SK-N-MC (cell line): ENCODE measurements at regions not wholly inside any gene's neighbourhood (a gene's known extent, or its start where the extent isn't known, plus 50 kb on each side); places are given as distances from the start of the nearest gene placed in this dataset.

Experiments
- DNase-seq: peaks from one replicate; pipeline ENCODE4 v3.0.0-alpha.2; 2011; ENCODE audit warnings: low read depth, low spot score
- H3K27ac ChIP-seq: fragments of 200-600 bp; sonication (generic); 2 replicates; pipeline ENCODE4 v1.5.1; 2016; ENCODE audit warnings: mixed run types
- H3K36me3 ChIP-seq: fragments of 200-600 bp; sonication (generic); 2 replicates; pipeline ENCODE4 v1.6.1; 2017; ENCODE audit warnings: antibody characterized with exemption, low read length, mixed read lengths; ENCODE audit not compliant: insufficient read depth
- H3K4me3 ChIP-seq: fragments of 200-600 bp; sonication (generic); 2 replicates; pipeline ENCODE4 v1.5.1; 2016
- H3K9ac ChIP-seq: fragments of 200-600 bp; sonication (generic); 2 replicates; pipeline ENCODE4 v1.8.0; 2017; ENCODE audit warnings: mixed run types, mixed read lengths; ENCODE audit not compliant: insufficient read length
- H3K9me3 ChIP-seq: fragments of 200-600 bp; sonication (generic); 2 replicates; pipeline ENCODE4 v1.6.1; 2017; ENCODE audit warnings: low read depth, mild to moderate bottlenecking, antibody characterized with exemption, low read length, moderate library complexity, mixed read lengths
- EZH2 ChIP-seq: fragments of 200-600 bp; sonication (generic); IDR thresholded peaks from one replicate; pipeline ENCODE4 v1.6.1; 2017; ENCODE audit warnings: antibody characterized with exemption
- FOXP2 ChIP-seq: optimal IDR thresholded peaks from 2 replicates; pipeline ENCODE3; 2011; ENCODE audit warnings: mild to moderate bottlenecking, moderate library complexity; ENCODE audit not compliant: insufficient read depth; ENCODE audit errors: extremely low read length, control extremely low read depth
- POLR2AphosphoS5 ChIP-seq: IDR thresholded peaks from 2 replicates; pipeline ENCODE4 v1.6.1; 2012; ENCODE audit warnings: mild to moderate bottlenecking, low read depth, low read length, borderline replicate concordance

GRCh38 chr21:27213303-27213702 is 246.4 kb upstream of the ADAMTS5 start:
- Histone ChIP-seq H3K9ac (no peak overlapping the region), H3K9me3 (no peaks in the 10 kb centered on the region), H3K27ac (no peak overlapping the region), H3K4me3 (no peak overlapping the region), H3K36me3 (no peaks in the 10 kb centered on the region)
- no peak for DNase-seq
- no peak for TF ChIP-seq FOXP2
- TF ChIP-seq EZH2, result no peak
- no peak for TF ChIP-seq POLR2AphosphoS5

DNA sequence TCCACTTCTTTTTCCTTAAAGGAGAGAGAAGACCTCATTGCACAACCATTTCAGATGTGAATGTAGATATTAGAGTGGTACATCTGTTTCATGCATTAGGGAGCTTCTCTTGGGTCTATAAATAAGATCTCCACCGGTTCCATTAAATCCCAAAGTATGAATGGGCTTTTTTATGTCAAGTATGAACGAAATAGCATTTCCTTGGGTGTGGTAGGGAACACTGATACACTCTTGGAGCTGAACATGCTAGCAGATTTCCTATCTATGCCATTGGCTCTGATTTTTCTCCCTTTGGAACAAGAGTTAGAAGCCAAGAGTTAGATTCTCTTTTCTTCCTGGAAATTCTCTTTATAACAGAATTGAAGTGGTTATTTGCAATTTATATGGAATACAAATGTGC is 245.6 kb upstream of the ADAMTS5 start:
- H3K27ac ChIP-seq, result peak overlapping the region; percentile 71
- DNase-seq, result no peak
- H3K36me3 ChIP-seq, result no peaks in the 10 kb centered on the region
- no peaks in the 10 kb centered on the region for H3K9me3 ChIP-seq
- H3K4me3 ChIP-seq, result no peak overlapping the region
- no peak overlapping the region for H3K9ac ChIP-seq
- TF ChIP-seq EZH2, result no peak
- no peak for TF ChIP-seq POLR2AphosphoS5
- no peak for TF ChIP-seq FOXP2

DNA sequence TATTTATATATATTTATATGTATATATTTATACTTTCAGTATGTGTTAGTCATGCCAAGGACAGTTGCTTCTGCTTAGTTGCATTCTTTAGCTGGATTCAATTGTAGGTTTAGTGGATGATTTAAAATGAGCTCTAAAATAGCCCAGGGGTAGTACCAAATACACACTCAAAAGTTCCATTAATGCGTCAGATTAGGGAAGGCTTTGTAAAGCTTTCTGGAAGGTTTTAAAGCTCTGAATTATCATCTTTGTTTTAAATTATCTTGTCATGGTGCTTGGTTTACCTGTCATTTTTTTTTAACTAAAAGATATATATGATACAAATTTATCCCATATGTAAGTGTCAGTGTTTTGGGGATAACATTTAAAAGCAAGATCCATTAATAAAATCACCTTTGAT is 242.7 kb upstream of the ADAMTS5 start:
- Histone ChIP-seq H3K36me3 (no peaks in the 10 kb centered on the region), H3K9me3 (no peaks in the 10 kb centered on the region), H3K27ac (peak overlapping the region; percentile 58), H3K4me3 (no peak overlapping the region), H3K9ac (no peak overlapping the region)
- TF ChIP-seq POLR2AphosphoS5 (no peak), EZH2 (no peak), FOXP2 (no peak)
- no peak for DNase-seq

DNA sequence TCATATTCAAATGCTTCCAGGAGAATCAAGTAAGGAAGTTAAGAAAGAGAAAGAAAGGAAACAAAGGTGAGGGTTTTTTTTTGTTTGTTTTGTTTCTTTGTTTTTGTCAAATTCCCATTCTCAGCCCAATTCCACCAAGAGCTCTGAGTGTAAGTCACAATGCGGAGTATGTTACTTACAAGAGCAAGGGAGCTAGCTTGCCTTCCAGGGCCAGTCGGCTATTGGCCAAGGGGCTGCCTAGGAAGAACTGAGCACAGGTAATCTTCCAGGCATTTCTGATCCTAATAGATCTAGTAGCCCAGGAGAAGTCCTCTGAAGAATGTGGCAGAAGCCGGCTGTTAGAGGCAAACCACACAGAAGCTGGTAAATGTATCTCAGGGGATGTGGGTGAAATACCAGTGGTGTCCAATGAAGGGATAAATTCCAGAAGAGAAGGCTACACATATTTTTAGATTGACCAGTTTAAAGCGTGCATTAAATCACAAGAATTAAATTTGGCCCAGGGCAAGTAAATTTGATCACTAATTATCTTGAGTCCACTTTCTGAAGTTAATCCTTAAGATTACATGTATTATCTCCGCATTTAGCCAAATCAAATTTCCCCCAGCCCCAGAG is 239.6 kb upstream of the ADAMTS5 start:
- no peak for TF ChIP-seq POLR2AphosphoS5
- TF ChIP-seq EZH2, result no peak
- no peak for TF ChIP-seq FOXP2
- Histone ChIP-seq H3K9me3 (no peaks in the 10 kb centered on the region), H3K4me3 (no peak overlapping the region), H3K9ac (no peak overlapping the region), H3K27ac (no peak overlapping the region), H3K36me3 (no peaks in the 10 kb centered on the region)
- no peak for DNase-seq

DNA sequence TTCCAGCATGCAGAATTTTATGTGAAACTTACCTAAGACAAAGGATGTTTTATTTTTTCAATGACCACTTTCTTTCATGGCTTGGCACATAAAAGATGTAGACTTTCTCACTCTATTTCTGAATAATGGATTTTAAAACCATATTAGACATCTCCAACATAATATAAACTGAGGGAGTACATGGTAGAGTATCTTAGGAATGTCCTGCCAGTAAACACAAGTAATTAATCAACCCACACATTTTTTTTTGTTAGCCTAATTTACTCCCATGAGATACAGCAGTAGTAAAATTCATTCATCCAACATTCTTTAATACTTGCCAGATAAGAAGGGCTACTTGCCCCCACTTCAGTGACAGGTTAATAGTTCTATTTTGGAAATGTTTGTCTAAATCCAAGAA is 235.4 kb upstream of the ADAMTS5 start:
- TF ChIP-seq POLR2AphosphoS5, result no peak
- no peak for TF ChIP-seq EZH2
- H3K9me3 ChIP-seq, result no peaks in the 10 kb centered on the region
- DNase-seq, result no peak

GRCh38 chr21:27201197-27201596 is 234.3 kb upstream of the ADAMTS5 start:
- no peaks in the 10 kb centered on the region for H3K9me3 ChIP-seq
- no peak overlapping the region for H3K4me3 ChIP-seq
- no peak overlapping the region for H3K27ac ChIP-seq
- no peaks in the 10 kb centered on the region for H3K36me3 ChIP-seq
- H3K9ac ChIP-seq, result no peak overlapping the region
- no peak for DNase-seq
- TF ChIP-seq FOXP2 (no peak), EZH2 (no peak), POLR2AphosphoS5 (no peak)

More for the DNA sequence above, 235.4 kb upstream of the ADAMTS5 start:
- Histone ChIP-seq H3K9ac (no peak overlapping the region), H3K4me3 (no peak overlapping the region), H3K36me3 (no peaks in the 10 kb centered on the region), H3K27ac (no peak overlapping the region)

- TF ChIP-seq FOXP2 (no peak), POLR2AphosphoS5 (no peak), EZH2 (no peak)
- Histone ChIP-seq H3K9ac (no peak overlapping the region), H3K4me3 (no peak overlapping the region), H3K9me3 (no peaks in the 10 kb centered on the region), H3K27ac (no peak overlapping the region), H3K36me3 (no peaks in the 10 kb centered on the region)
- no peak for DNase-seq
Observed at GRCh38 chr21:27196651-27197050, 229.8 kb upstream of the ADAMTS5 start.

GRCh38 chr21:27192281-27192949 is 225.5 kb upstream of the ADAMTS5 start:
- H3K9ac ChIP-seq, result peak overlapping the region; percentile 43
- no peak for DNase-seq
- H3K36me3 ChIP-seq, result no peaks in the 10 kb centered on the region
- peak overlapping the region; percentile 51 for H3K4me3 ChIP-seq
- TF ChIP-seq POLR2AphosphoS5, result no peak
- TF ChIP-seq FOXP2, result no peak
- no peak for TF ChIP-seq EZH2
- peak overlapping the region; percentile 84 for H3K27ac ChIP-seq
- no peaks in the 10 kb centered on the region for H3K9me3 ChIP-seq

DNA sequence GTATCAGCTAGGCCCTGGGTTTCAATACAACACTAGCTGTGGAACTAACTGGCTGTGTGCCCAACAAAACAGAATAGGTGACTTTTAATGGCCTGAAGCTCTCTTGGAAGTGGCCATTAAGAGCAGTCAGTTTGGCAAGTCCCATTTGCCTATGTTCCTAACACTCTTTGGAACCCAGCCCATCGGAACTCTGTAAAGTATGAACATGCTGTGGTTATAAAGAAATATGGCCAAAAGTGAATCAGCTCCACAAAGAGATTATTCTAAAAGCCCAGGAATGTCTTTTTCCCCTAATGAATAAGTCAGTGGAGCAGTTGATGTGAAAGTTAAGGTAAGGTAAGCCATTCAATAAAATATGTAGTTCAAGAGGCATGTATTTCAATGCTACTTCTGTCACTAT is 223.7 kb upstream of the ADAMTS5 start:
- H3K27ac ChIP-seq, result no peak overlapping the region
- no peaks in the 10 kb centered on the region for H3K9me3 ChIP-seq
- TF ChIP-seq POLR2AphosphoS5 (no peak), EZH2 (no peak), FOXP2 (no peak)
- no peak overlapping the region for H3K4me3 ChIP-seq
- DNase-seq, result no peak
- H3K9ac ChIP-seq, result no peak overlapping the region
- H3K36me3 ChIP-seq, result no peaks in the 10 kb centered on the region
